GM04504 (cell line): ENCODE measurements at regions not wholly inside any gene's neighbourhood (a gene's known extent, or its start where the extent isn't known, plus 50 kb on each side); places are given as distances from the start of the nearest gene placed in this dataset.

Source experiments
- DNase-seq: peaks from one replicate; pipeline ENCODE4 v3.0.0-alpha.2; 2012; ENCODE audit warnings: low read depth

DNA sequence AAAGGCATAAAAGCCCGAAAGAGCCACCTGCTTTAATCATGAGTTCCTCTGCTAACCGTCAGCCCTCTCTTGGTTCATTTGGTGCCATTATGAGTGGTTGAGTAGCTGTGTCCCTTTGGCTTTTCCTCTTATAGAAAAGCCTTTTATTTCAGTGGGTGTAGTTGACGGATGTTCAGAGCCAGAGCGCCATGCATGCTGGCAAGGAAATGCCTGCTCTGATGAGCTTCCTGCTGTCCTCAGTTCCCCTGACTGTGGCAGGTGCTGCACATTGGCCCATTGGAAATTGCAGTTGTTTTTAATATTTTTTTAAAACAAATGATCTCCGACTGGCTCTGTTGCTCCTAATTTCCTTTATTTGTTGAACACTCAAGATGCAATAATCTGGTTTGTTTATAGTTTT, 77.3 kb upstream of the LIMCH1 start:
- no peak for DNase-seq

GRCh38 chr4:41461780-41462307, 76.1 kb upstream of the LIMCH1 start:
- no peak for DNase-seq

GRCh38 chr4:41465146-41465761, 72.7 kb upstream of the LIMCH1 start:
- no peak for DNase-seq

DNA sequence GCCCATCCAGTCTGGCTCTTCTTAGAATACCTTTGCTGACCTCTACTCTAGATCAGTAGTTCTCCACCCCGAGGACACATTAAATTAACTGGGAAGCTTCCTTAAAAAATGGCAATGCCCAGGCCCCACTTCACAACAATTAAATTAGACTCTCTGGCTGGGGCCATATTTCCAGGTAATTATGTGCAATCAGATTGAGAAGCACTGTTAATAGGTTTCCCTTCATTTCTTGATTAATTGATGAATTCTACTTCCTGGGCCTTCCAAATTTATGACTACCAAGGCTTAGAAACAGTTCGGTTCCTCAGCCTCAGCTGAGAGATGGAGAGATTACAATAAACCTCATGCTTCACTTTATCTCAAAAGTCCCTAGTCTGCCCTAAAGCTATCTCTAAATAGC, 71.7 kb upstream of the LIMCH1 start:
- DNase-seq = no peak

GRCh38 chr4:41468122-41468521, 69.8 kb upstream of the LIMCH1 start:
- DNase-seq = no peak

DNA sequence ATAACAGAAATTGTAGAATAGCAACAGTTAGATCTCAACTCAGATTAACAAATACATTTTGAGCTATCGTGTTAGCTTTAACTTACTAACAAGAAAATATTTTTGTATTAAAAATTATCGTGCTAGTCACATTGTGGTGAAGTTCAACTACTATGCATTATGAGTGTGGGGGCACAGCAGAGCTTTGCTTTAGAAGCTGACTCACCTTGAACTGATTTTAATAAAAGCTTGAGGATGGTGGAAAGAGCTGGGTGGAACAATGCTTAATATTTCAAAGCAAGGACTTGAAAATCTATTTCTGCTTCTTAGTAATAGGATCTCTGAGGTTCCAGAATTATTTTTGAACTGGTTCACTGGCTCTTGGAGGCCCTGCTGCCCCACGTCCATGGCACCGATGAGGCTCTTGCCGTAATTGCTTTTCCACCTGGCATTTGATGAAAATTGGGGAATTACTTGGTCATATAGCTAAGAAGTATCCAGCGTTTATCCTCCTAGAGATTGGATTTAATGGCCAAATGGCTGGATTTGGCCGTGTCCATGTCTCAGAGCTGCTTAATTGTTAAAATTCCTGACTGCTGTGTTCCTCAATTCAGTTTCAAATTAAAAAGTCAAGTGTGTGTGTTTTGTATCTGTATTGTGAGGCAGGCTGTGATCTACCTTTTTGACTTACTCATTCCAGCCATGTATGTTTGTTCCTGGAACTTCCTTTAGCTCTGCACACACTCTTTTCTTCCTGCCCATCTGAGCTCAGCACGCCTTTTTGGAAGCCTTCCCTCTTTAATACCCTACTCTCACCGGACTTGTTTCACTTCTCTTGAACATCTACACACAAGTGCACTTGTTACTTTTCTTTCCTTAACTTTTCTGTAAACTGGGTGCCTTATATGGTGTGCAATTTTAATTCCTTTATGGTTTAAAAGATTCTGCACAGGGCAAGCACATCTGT, 66.6 kb upstream of the LIMCH1 start:
- no peak for DNase-seq

- no peak for DNase-seq
Measured at GRCh38 chr4:41472081-41472480, 65.9 kb upstream of the LIMCH1 start.

DNA sequence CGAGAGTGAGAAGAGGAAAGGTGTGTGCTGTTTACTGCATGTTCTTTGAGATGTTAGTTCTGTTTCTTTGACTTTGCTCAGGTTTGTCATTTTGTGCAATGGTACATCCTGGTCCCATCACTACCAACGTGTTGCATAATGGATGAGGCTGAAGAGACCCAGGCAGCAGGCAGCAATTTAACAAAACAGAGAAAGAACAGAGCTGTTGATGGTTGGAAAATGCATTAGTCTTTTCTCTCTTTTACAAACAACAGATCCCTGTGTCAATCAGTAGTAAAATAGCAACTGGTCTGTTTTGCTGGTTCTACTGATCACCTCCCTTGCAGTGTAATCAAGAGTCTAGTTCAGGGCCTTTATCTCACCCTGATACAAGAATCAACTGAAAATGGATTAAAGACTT, 64.8 kb upstream of the LIMCH1 start:
- DNase-seq = no peak

DNA sequence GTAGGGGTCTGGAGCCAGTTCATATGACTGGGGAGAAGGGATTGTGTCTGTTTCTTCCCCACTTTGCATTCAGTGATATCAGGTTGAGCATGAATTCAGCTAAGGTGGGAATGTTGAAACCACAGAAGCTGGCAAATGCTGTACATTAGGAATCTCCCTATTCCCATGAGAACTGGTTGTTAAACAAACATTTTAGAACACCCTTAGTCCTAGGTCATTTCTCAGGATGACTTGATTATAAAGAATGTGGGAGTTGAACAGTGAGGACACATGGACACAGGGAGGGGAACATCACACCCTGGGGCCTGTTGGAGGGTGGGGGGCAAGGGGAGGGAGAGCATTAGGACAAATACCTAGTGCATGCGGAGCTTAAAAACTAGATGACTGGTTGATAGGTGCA, 62.6 kb upstream of the LIMCH1 start:
- DNase-seq = no peak

GRCh38 chr4:41476310-41476885, 61.6 kb upstream of the LIMCH1 start:
- DNase-seq = no peak

DNA sequence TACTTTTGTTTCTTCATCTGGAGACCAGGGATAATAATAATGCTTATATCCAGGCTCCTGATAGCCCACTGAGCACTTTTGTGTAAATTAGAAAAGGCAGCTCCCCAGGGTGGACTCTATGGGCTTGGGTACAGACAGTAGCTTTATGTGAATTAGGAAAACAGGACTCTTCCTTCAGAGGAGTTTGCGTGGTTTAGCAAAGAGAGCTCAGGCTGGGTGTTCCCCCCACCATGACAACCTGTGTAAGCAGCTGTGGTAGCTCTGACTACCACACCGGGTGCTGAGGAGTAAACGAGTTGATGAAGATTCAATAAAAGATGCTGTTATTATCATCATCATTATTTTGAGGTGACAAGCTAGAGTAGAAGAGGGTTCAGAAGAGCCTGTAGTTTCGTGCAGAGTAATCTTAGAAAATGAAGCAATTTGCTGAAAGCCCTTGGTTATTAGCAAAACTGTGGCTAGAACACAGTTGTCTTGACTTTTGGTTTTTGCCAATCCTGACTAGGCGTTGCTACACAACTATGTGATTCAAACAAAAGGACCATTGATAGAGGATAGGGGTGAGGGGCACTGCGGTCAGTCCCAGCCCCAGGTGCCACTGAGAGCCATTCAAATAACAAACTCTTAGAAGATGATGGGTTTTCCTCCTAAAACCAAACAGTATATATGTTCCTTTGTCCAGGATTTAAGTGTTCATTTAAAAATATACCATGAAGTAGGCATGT, 60.6 kb upstream of the LIMCH1 start:
- no peak for DNase-seq

DNA sequence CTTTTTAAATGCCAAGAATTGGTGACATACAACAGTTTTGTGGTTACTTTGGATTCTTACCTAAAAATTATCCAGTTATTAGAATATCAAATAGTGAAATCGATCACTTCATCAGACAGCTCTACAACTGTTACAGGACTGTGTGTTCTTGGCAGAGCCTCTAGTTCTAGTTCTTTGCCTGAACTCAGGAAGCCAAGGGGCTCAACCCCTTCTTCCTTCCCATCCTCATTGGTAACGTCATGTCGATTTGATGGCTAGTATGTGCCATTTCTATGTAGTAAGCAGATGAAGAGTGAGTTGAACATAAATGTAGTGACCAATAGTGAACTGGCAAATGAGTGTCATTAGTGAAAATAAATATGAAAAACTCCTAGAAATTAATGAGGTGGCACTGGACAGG, 59.4 kb upstream of the LIMCH1 start:
- DNase-seq = no peak

DNA sequence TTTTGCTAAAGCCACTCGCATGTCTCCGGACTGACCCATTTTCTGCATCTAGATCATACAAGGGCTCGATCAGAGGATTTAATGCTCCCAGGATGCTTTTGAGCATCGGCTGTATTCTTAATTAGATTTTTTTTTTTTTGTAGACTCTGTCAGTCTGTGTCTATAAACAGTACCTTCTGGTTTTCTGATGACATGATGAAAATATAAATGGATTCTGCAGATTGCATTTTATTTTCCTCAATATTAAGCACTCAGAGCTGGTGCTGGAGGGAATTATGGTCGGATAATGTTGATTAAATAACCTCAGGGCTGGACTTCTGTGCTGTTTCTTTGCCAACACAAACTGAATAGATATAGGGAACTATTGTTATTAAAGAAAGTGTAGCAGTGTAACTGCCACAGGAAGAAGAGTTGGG, 57.1 kb upstream of the LIMCH1 start:
- DNase-seq = no peak

- DNase-seq = no peak
Measured at GRCh38 chr4:41483771-41484170, 54.2 kb upstream of the LIMCH1 start.

DNA sequence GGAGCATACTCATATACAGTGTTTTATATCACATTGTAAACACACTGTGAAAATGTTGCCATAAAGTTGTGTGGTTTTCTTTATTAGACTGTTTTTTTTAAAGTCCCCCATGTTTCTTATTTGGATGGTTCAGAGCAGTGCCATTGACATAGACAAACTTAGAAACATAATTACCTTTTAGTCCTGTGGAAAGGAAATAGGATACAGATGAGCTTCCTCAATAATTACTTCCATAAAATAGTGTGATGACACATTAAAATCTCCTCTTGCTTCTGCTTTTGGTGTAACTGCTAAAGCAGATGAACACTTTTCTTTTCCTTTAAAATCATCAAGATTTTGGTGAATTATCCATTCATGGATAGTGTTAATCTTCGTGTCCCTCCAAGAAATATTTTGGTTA, 52.9 kb upstream of the LIMCH1 start:
- no peak for DNase-seq

DNA sequence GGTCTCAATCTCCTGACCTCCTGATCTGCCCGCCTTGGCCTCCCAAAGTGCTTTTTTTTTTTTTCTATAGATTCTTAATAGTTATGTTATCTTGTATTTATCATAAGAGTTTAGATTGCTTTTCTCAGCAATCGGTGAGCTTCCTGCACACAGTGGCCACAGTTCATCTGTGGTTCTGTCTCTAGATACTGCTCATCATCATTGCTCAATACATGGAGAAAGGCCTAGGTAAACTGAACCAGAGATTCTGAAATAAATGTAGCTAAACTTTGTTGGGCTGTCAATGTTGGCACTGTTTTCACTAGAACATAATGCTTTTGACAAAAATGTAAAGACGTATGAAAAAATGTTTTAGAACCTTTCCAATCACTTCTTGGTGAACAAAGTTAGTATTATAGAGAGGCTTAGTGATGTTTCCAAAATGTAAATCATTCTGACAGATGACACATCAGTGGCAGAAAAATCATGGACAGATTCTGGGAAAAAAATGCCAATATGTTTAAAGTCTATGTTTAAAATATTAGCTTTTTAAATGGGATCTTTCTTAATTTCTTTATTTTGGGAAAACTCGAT, 50.0 kb upstream of the LIMCH1 start:
- DNase-seq = no peak
